ENCODE measurements at regions not wholly inside any gene's neighbourhood (a gene's known extent, or its start where the extent isn't known, plus 50 kb on each side); places are given as distances from the start of the nearest gene placed in this dataset.

DNA sequence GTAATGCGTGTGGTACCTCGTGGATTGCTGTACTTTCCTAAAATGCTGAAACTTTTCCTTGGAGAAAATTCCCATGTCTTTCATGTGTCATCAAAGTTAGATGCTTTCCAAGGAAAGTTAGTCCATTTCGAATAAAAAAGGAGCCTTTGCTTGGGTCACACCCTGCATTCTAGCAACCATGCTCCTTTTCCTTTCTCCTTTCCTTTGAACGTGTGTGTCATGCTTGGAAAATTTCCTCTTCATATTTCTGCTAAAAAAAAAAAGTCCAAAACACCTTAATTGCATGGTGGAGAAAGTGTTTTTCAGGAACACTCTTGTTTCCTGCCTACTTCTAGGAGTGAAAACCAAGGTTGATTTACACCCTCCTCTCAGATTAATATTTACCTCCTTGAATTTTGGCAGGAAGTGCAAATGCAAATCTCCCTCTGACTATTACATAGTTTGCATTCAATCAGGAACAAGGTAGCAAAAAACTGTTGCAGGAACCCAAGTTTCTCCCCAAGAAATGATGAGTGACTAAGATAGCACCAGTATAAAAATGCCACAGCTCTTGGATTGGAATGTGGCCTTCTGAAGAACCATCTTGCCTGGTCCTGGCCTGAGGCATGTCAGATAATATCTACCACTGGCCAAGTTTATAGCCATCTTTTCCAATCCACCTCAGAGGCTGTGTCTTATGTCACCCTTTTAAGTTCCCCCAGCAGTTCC lies 590.6 kb downstream of the QKI start:
- TF ChIP-seq RAD21 (IDR thresholded peaks at IDR 0.05; ENCODE audit: low read depth) (no peak), CREB1 (IDR thresholded peaks at IDR 0.05; ENCODE audit: low read depth) (no peak), ZBTB7A (IDR thresholded peaks at IDR 0.05; ENCODE audit: low read depth) (no peak), MAX (IDR thresholded peaks at IDR 0.05) (no peak), REST (IDR thresholded peaks at IDR 0.05; ENCODE audit: low read depth) (no peak), EGR1 (IDR thresholded peaks at IDR 0.05) (no peak), USF1 (IDR thresholded peaks at IDR 0.05) (no peak), TEAD4 (IDR thresholded peaks at IDR 0.05) (no peak), TCF12 (IDR thresholded peaks at IDR 0.05; ENCODE audit: low read depth) (no peak), CEBPB (IDR thresholded peaks at IDR 0.05) (no peak), YY1 (IDR thresholded peaks at IDR 0.05; ENCODE audit: low read depth) (no peak), FOXM1 (IDR thresholded peaks at IDR 0.05; ENCODE audit: borderline replicate concordance, low read depth) (no peak), NFIC (IDR thresholded peaks at IDR 0.05) (no peak), EP300 (IDR thresholded peaks at IDR 0.05; ENCODE audit: borderline replicate concordance) (no peak), TAF1 (IDR thresholded peaks at IDR 0.05; ENCODE audit: low read depth) (no peak)

DNA sequence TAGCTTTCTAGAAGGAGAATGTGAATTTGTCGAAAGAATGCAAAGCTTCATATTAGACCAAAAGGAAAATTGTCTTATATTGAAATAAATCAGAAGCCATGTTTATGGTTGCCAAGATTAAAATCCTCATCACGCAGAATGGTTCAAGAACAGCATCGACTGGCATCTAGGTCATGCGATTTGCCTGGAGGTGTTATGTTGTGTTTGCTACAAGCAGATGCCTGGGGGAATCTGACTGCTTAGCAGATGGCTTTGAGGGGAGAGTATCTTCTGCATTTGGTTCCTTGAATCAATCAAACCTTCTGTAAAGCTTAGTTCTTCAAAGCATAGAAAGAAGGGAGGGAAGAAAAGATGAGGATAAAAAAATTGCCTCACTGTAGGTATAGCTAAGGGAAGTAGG lies 585.8 kb downstream of the QKI start:
- TF ChIP-seq USF1 (IDR thresholded peaks at IDR 0.05) (no peak), TCF12 (IDR thresholded peaks at IDR 0.05; ENCODE audit: low read depth) (no peak), RAD21 (IDR thresholded peaks at IDR 0.05; ENCODE audit: low read depth) (no peak), REST (IDR thresholded peaks at IDR 0.05; ENCODE audit: low read depth) (no peak), CEBPB (IDR thresholded peaks at IDR 0.05) (no peak), ZBTB7A (IDR thresholded peaks at IDR 0.05; ENCODE audit: low read depth) (no peak), TAF1 (IDR thresholded peaks at IDR 0.05; ENCODE audit: low read depth) (no peak), YY1 (IDR thresholded peaks at IDR 0.05; ENCODE audit: low read depth) (no peak), CREB1 (IDR thresholded peaks at IDR 0.05; ENCODE audit: low read depth) (no peak)

DNA sequence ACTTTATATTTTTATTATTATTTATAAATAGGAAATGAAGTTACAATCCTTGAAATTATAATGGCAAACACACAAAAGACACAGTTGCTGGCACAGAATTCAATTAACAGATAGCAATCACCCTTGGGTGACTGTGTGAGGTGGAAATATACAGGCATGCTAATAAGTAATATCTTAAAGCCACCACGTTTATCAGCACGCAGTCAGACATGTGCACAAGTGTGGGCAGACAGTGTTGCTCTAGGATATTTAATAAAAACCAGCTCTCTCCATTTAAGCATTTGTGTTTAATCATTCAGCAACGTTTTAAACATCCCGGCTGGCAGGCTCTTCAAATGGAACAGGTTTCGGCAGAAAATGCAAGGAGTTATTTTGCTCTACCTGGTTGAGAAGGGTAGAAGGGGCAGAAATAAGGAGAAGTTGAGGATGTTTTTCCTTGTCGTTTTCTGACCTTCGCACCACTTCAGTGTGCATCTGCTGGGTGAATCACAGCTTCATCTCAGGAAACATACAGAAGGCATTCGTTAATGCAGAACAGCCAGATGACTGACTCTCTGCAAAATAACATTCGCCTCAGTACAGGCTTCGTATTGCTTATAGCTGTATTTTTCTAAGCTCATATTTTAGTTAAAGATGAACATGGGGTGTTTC lies 585.1 kb downstream of the QKI start:
- TF ChIP-seq YY1 (IDR thresholded peaks at IDR 0.05; ENCODE audit: low read depth), result no peak
- no peak for TF ChIP-seq FOXM1 (IDR thresholded peaks at IDR 0.05; ENCODE audit: borderline replicate concordance, low read depth)
- no peak for TF ChIP-seq ZBTB7A (IDR thresholded peaks at IDR 0.05; ENCODE audit: low read depth)

- TF ChIP-seq USF1 (IDR thresholded peaks at IDR 0.05) (no peak), CREB1 (IDR thresholded peaks at IDR 0.05; ENCODE audit: low read depth) (no peak), EP300 (IDR thresholded peaks at IDR 0.05; ENCODE audit: borderline replicate concordance) (no peak), CEBPB (IDR thresholded peaks at IDR 0.05) (no peak), REST (IDR thresholded peaks at IDR 0.05; ENCODE audit: low read depth) (no peak), RAD21 (IDR thresholded peaks at IDR 0.05; ENCODE audit: low read depth) (no peak), EGR1 (IDR thresholded peaks at IDR 0.05) (no peak), TEAD4 (IDR thresholded peaks at IDR 0.05) (no peak), FOXM1 (IDR thresholded peaks at IDR 0.05; ENCODE audit: borderline replicate concordance, low read depth) (no peak), MAX (IDR thresholded peaks at IDR 0.05) (no peak), TCF12 (IDR thresholded peaks at IDR 0.05; ENCODE audit: low read depth) (no peak), TAF1 (IDR thresholded peaks at IDR 0.05; ENCODE audit: low read depth) (no peak), ZBTB7A (IDR thresholded peaks at IDR 0.05; ENCODE audit: low read depth) (no peak), NFIC (IDR thresholded peaks at IDR 0.05) (no peak), YY1 (IDR thresholded peaks at IDR 0.05; ENCODE audit: low read depth) (no peak)
These were observed 584.0 kb downstream of the QKI start for GRCh38 chr6:163998496-163998895.
